ENCODE measurements at regions not wholly inside any gene's neighbourhood (a gene's known extent, or its start where the extent isn't known, plus 50 kb on each side); places are given as distances from the start of the nearest gene placed in this dataset.

DNA sequence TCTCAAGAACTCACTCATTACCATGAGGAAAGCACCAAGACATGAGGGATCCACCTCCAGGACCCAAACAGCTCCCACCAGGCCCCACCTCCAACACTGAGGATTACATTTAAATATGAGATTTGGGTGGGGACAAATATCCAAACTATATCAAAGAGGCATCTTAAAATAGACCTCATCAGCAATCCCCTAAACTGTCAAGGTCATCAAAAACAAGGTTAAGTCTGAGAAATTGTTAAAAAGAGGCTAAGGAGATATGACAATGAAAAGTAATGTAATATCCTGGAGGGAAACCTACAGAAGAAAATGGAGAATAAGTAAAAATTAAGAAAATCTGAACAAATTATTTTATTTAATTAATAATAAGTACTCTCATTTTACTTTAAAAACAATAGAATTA lies 922.3 kb downstream of the HACE1 start:
- TF ChIP-seq, protein P1, sequence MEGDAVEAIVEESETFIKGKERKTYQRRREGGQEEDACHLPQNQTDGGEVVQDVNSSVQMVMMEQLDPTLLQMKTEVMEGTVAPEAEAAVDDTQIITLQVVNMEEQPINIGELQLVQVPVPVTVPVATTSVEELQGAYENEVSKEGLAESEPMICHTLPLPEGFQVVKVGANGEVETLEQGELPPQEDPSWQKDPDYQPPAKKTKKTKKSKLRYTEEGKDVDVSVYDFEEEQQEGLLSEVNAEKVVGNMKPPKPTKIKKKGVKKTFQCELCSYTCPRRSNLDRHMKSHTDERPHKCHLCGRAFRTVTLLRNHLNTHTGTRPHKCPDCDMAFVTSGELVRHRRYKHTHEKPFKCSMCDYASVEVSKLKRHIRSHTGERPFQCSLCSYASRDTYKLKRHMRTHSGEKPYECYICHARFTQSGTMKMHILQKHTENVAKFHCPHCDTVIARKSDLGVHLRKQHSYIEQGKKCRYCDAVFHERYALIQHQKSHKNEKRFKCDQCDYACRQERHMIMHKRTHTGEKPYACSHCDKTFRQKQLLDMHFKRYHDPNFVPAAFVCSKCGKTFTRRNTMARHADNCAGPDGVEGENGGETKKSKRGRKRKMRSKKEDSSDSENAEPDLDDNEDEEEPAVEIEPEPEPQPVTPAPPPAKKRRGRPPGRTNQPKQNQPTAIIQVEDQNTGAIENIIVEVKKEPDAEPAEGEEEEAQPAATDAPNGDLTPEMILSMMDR (IDR thresholded peaks at IDR 0.05) = no peak
- no peak for TF ChIP-seq MXI1 (IDR thresholded peaks at IDR 0.05; ENCODE audit: low read depth, low read length)
- TF ChIP-seq EZH2phosphoT487 (IDR thresholded peaks at IDR 0.05; ENCODE audit: borderline replicate concordance, low read depth) = no peak
- TF ChIP-seq RFX5 (IDR thresholded peaks at IDR 0.05; ENCODE audit: low read length) = no peak
- no peak for TF ChIP-seq GATA2 (CRISPR knock-in tag; IDR thresholded peaks at IDR 0.05)
- TF ChIP-seq JUND (IDR thresholded peaks at IDR 0.05) = no peak
- no peak for TF ChIP-seq YY1 (IDR thresholded peaks at IDR 0.05; ENCODE audit: low read depth)
- TF ChIP-seq POLR2AphosphoS5 (IDR thresholded peaks at IDR 0.05; ENCODE audit: low read depth, low read length) = no peak
- TF ChIP-seq EP300 (IDR thresholded peaks at IDR 0.05; ENCODE audit: borderline replicate concordance in 1 of 2, low read depth in 1 of 2, low read length in 1 of 2) = no peak
- no peak for TF ChIP-seq RCOR1 (IDR thresholded peaks at IDR 0.05; ENCODE audit: low read length)
- TF ChIP-seq NFIC (IDR thresholded peaks at IDR 0.05; ENCODE audit: borderline replicate concordance) = no peak
- TF ChIP-seq, protein P2, sequence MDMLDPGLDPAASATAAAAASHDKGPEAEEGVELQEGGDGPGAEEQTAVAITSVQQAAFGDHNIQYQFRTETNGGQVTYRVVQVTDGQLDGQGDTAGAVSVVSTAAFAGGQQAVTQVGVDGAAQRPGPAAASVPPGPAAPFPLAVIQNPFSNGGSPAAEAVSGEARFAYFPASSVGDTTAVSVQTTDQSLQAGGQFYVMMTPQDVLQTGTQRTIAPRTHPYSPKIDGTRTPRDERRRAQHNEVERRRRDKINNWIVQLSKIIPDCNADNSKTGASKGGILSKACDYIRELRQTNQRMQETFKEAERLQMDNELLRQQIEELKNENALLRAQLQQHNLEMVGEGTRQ (IDR thresholded peaks at IDR 0.05; ENCODE audit: borderline replicate concordance, low read depth, low read length) = no peak
- TF ChIP-seq MEF2A (IDR thresholded peaks at IDR 0.05; ENCODE audit: borderline replicate concordance, low read depth) = no peak
- TF ChIP-seq, protein P3, sequence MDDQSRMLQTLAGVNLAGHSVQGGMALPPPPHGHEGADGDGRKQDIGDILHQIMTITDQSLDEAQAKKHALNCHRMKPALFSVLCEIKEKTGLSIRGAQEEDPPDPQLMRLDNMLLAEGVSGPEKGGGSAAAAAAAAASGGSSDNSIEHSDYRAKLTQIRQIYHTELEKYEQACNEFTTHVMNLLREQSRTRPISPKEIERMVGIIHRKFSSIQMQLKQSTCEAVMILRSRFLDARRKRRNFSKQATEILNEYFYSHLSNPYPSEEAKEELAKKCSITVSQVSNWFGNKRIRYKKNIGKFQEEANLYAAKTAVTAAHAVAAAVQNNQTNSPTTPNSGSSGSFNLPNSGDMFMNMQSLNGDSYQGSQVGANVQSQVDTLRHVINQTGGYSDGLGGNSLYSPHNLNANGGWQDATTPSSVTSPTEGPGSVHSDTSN (IDR thresholded peaks at IDR 0.05) = no peak
